ENCODE measurements at regions not wholly inside any gene's neighbourhood (a gene's known extent, or its start where the extent isn't known, plus 50 kb on each side); places are given as distances from the start of the nearest gene placed in this dataset.

DNA sequence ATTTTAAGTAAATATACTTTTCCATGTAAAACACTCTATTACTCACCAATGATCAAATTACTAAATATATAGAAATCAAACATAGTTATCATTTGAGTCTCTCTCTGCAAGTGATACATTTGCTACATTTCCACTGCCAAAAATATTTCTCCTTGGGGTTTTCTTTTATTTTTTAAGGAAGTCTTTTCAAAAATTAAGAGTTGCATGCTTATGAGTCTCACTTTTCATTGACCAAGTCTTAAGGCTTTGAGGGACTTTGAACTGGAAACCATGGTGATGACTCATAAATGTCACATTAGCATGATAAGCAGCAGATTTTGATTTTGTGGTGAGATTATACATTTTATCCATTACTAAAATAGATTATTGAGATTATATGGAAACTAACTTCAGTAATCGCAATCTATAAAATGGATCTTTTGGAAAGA is 152.9 kb downstream of the FAM124B start:
- DNase-seq (ENCODE audit: low read depth) = no peak
- Histone ChIP-seq H3K36me3 (ENCODE audit: control insufficient read depth, insufficient read depth, low read length) (no peaks in the 10 kb centered on the region), H3K4me3 (ENCODE audit: low read depth, low read length) (no peak overlapping the region), H3K27me3 (ENCODE audit: control insufficient read depth, insufficient read depth, low read length) (no peaks in the 10 kb centered on the region)
- TF ChIP-seq, protein P1, sequence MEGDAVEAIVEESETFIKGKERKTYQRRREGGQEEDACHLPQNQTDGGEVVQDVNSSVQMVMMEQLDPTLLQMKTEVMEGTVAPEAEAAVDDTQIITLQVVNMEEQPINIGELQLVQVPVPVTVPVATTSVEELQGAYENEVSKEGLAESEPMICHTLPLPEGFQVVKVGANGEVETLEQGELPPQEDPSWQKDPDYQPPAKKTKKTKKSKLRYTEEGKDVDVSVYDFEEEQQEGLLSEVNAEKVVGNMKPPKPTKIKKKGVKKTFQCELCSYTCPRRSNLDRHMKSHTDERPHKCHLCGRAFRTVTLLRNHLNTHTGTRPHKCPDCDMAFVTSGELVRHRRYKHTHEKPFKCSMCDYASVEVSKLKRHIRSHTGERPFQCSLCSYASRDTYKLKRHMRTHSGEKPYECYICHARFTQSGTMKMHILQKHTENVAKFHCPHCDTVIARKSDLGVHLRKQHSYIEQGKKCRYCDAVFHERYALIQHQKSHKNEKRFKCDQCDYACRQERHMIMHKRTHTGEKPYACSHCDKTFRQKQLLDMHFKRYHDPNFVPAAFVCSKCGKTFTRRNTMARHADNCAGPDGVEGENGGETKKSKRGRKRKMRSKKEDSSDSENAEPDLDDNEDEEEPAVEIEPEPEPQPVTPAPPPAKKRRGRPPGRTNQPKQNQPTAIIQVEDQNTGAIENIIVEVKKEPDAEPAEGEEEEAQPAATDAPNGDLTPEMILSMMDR (IDR thresholded peaks at IDR 0.05; ENCODE audit: insufficient read depth, low read length, poor library complexity, severe bottlenecking) = no peak

DNA sequence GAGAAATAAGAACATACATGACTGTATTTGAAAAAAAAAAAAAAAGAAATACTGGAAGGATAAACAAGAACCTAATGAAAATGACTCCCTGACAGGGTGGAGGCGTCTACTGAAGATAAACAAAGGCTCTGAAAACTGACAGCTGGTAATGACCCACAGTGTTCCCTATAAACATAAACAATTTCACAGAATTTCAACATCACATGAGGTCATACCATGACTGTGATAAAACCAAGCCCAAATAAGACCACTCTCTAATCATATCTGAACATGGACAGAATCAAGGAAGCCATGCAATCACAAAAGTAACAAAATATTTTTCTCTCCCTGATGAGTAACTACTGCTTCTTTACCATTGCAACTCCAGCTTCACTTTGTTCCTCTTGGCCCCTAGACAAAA is 159.3 kb downstream of the FAM124B start:
- H3K36me3 ChIP-seq (ENCODE audit: control insufficient read depth, insufficient read depth, low read length) = no peaks in the 10 kb centered on the region
- H3K4me3 ChIP-seq (ENCODE audit: low read depth, low read length) = no peak overlapping the region
- DNase-seq (ENCODE audit: low read depth) = no peak
- TF ChIP-seq, protein P1 (IDR thresholded peaks at IDR 0.05; ENCODE audit: insufficient read depth, low read length, poor library complexity, severe bottlenecking) = no peak
- no peaks in the 10 kb centered on the region for H3K27me3 ChIP-seq (ENCODE audit: control insufficient read depth, insufficient read depth, low read length)

DNA sequence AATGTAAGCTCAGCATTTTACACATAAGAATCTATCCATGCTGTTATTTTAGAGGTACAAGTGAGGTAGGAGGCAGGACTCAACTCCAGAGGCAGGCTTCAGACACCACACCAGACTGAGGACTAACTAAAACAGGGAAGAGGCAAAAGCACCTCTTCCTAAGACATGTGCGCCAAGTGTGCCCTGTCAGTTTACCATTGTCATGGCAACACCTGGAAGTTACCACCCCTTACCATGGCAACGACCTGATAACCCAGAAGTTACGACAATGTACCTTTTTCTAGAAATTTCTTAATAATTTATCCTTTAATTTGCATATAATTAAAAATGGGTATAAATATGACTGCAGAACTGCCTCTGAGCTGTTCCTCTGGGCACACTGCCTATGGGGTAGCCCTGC is 160.1 kb downstream of the FAM124B start:
- no peak for DNase-seq (ENCODE audit: low read depth)
- TF ChIP-seq, protein P1 (IDR thresholded peaks at IDR 0.05; ENCODE audit: insufficient read depth, low read length, poor library complexity, severe bottlenecking) = no peak
- no peaks in the 10 kb centered on the region for H3K27me3 ChIP-seq (ENCODE audit: control insufficient read depth, insufficient read depth, low read length)
- H3K36me3 ChIP-seq (ENCODE audit: control insufficient read depth, insufficient read depth, low read length) = no peaks in the 10 kb centered on the region
- H3K4me3 ChIP-seq (ENCODE audit: low read depth, low read length) = no peak overlapping the region

DNA sequence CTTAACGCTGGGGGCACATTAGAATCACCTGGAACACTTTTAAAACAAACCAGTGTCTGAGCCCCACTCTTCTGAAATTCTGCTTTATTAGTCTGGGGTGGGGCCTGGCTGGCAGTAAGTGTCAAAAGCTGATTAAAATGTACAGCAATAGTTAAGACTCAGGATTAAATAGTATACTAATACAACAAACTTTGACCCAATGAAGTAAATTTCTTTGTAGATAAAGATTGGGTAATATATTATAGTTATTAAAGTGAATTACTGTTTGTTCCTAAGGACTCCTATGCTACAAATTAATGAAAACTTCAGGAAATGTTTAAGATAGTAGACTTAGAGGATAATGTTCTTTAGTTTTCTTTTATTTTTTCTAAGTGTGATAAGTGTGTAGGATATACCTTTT is 160.9 kb downstream of the FAM124B start:
- Histone ChIP-seq H3K4me3 (ENCODE audit: low read depth, low read length) (no peak overlapping the region), H3K27me3 (ENCODE audit: control insufficient read depth, insufficient read depth, low read length) (no peaks in the 10 kb centered on the region), H3K36me3 (ENCODE audit: control insufficient read depth, insufficient read depth, low read length) (no peaks in the 10 kb centered on the region)
- no peak for DNase-seq (ENCODE audit: low read depth)
- TF ChIP-seq, protein P1 (IDR thresholded peaks at IDR 0.05; ENCODE audit: insufficient read depth, low read length, poor library complexity, severe bottlenecking) = no peak

DNA sequence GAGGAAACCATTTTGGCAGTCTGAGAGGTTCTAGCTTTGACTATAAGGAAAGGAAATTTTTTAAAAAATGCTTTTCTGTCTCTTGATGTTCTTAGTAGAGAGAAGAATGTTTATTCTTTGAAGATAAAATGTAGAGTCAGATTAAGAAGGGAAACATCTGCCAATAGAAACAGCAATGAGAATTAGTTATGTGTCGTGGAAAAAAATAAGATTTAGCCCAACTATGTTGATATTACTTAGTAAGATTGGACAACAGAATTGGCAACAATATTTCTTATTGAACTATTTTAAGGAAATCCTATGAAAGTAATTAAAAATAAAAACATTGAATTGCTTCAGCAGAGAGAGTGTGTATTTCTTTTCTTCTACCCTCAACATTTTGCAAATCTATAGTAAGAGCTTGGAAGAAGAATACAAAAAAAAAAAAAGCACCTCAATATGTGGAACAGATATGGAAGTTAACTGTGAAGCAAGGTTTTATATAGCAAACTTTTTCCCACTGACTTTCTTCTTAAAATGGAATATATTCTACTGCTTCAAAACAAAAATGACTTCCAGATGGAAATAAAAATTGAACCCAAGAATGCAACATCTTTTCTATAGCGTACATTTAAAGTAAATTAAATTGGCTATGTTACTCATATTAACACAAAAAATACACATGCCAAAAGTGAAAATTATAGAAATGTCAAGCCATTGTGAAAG is 177.9 kb downstream of the FAM124B start:
- H3K36me3 ChIP-seq (ENCODE audit: control insufficient read depth, insufficient read depth, low read length) = no peaks in the 10 kb centered on the region
- H3K27me3 ChIP-seq (ENCODE audit: control insufficient read depth, insufficient read depth, low read length) = no peaks in the 10 kb centered on the region
- no peak for DNase-seq (ENCODE audit: low read depth)
- TF ChIP-seq, protein P1 (IDR thresholded peaks at IDR 0.05; ENCODE audit: insufficient read depth, low read length, poor library complexity, severe bottlenecking) = no peak
- H3K4me3 ChIP-seq (ENCODE audit: low read depth, low read length) = no peak overlapping the region

DNA sequence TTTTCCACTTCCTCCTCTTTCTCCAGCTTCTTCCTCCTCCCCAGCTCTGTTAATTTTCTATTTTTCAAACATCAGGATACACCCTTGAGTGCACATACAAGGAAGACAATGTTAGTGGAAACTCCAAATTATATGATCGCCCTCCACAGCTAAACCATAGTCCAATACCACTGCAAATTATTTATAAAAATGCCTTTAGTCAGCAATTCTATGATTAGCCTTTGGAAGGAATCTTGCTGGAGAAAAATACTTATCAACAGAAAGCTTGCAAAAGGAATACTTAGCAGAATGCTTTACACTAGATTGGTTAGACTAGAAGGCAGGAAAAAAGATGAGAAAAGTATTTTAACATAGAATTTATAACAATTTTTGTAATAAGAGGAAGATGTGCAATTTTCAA is 178.9 kb downstream of the FAM124B start:
- TF ChIP-seq, protein P1 (IDR thresholded peaks at IDR 0.05; ENCODE audit: insufficient read depth, low read length, poor library complexity, severe bottlenecking) = no peak
- no peak for DNase-seq (ENCODE audit: low read depth)
- Histone ChIP-seq H3K27me3 (ENCODE audit: control insufficient read depth, insufficient read depth, low read length) (no peaks in the 10 kb centered on the region), H3K36me3 (ENCODE audit: control insufficient read depth, insufficient read depth, low read length) (no peaks in the 10 kb centered on the region), H3K4me3 (ENCODE audit: low read depth, low read length) (no peak overlapping the region)

Measured in kidney epithelial cell (primary cell).